Stimulated activated effector memory CD8-positive, alpha-beta T cell treated with anti-CD3 and anti-CD28 coated beads, Interleukin-12 subunit alpha, Interleukin-12 subunit beta, amount 100 ng/mL, for 72 hours (primary cell): ENCODE measurements at regions not wholly inside any gene's neighbourhood (a gene's known extent, or its start where the extent isn't known, plus 50 kb on each side); places are given as distances from the start of the nearest gene placed in this dataset.

Experiments used
- ATAC-seq: fragments of 150-1000 bp; cut with Tn5 transposase; 2 replicates; pipeline ENCODE4 v1.10.0; 2021
- DNase-seq, 2 donors: peaks; one replicate each; pipeline ENCODE4 v3.0.0; 2021 to 2022; ENCODE audit warnings: low spot score in 2 of 2
- H3K27ac Mint-ChIP-seq: one replicate; pipeline ENCODE4 v1.8.0; 2022; ENCODE audit warnings: mild to moderate bottlenecking, mixed read lengths
- H3K36me3 Mint-ChIP-seq: one replicate; pipeline ENCODE4 v1.8.0; 2022; ENCODE audit warnings: mild to moderate bottlenecking, mixed read lengths
- H3K4me1 Mint-ChIP-seq: one replicate; pipeline ENCODE4 v1.8.0; 2022; ENCODE audit warnings: mixed read lengths
- H3K4me3 Mint-ChIP-seq: one replicate; pipeline ENCODE4 v1.8.0; 2022; ENCODE audit warnings: mild to moderate bottlenecking, mixed read lengths
- H3K9me3 Mint-ChIP-seq: one replicate; pipeline ENCODE4 v1.8.0; 2022; ENCODE audit warnings: mixed read lengths

GRCh38 chr5:5795074-5795771 is 372.7 kb downstream of the ICE1 start:
- no peak for DNase-seq
- Mint-ChIP-seq H3K4me3 (no peak overlapping the region), H3K36me3 (no peaks in the 10 kb centered on the region), H3K4me1 (no peaks in the 10 kb centered on the region), H3K9me3 (no peaks in the 10 kb centered on the region), H3K27ac (no peak overlapping the region)
- ATAC-seq: no peak

GRCh38 chr5:5794118-5794560 is 371.7 kb downstream of the ICE1 start:
- ATAC-seq (no peak), DNase-seq (no peak)
- H3K9me3 Mint-ChIP-seq: no peaks in the 10 kb centered on the region
- H3K36me3 Mint-ChIP-seq: no peaks in the 10 kb centered on the region
- H3K4me1 Mint-ChIP-seq: no peaks in the 10 kb centered on the region
- no peak overlapping the region for H3K4me3 Mint-ChIP-seq
- H3K27ac Mint-ChIP-seq: no peak overlapping the region

GRCh38 chr5:5793242-5794117 is 371.0 kb downstream of the ICE1 start:
- Mint-ChIP-seq H3K27ac (no peak overlapping the region), H3K4me3 (no peak overlapping the region), H3K36me3 (no peaks in the 10 kb centered on the region), H3K4me1 (no peaks in the 10 kb centered on the region), H3K9me3 (no peaks in the 10 kb centered on the region)
- no peak for DNase-seq
- ATAC-seq: no peak

GRCh38 chr5:5792106-5792505 is 369.6 kb downstream of the ICE1 start:
- Mint-ChIP-seq H3K4me3 (no peak overlapping the region), H3K9me3 (peaks cover 3% of the 10 kb centered on the region), H3K36me3 (no peaks in the 10 kb centered on the region), H3K27ac (no peak overlapping the region), H3K4me1 (no peaks in the 10 kb centered on the region)
- no peak for DNase-seq
- ATAC-seq: no peak

- no peak overlapping the region for H3K4me3 Mint-ChIP-seq
- no peak overlapping the region for H3K27ac Mint-ChIP-seq
- no peak for DNase-seq
- H3K4me1 Mint-ChIP-seq: no peaks in the 10 kb centered on the region
- H3K9me3 Mint-ChIP-seq: peaks cover 6% of the 10 kb centered on the region
- no peaks in the 10 kb centered on the region for H3K36me3 Mint-ChIP-seq
- no peak for ATAC-seq
Observed at GRCh38 chr5:5788793-5789192, 366.3 kb downstream of the ICE1 start.

GRCh38 chr5:5787373-5787772 is 364.9 kb downstream of the ICE1 start:
- Mint-ChIP-seq H3K27ac (no peak overlapping the region), H3K4me3 (no peak overlapping the region), H3K36me3 (no peaks in the 10 kb centered on the region), H3K9me3 (peaks cover 6% of the 10 kb centered on the region), H3K4me1 (no peaks in the 10 kb centered on the region)
- ATAC-seq: no peak
- no peak for DNase-seq

GRCh38 chr5:5784101-5784500 is 361.6 kb downstream of the ICE1 start:
- Mint-ChIP-seq H3K36me3 (no peaks in the 10 kb centered on the region), H3K27ac (no peak overlapping the region), H3K4me3 (no peak overlapping the region), H3K4me1 (no peaks in the 10 kb centered on the region), H3K9me3 (peaks cover 6% of the 10 kb centered on the region)
- DNase-seq: no peak
- no peak for ATAC-seq

GRCh38 chr5:5783021-5783420 is 360.5 kb downstream of the ICE1 start:
- H3K9me3 Mint-ChIP-seq: peaks cover 6% of the 10 kb centered on the region
- no peak overlapping the region for H3K27ac Mint-ChIP-seq
- DNase-seq: no peak
- ATAC-seq: no peak
- no peak overlapping the region for H3K4me3 Mint-ChIP-seq
- no peaks in the 10 kb centered on the region for H3K36me3 Mint-ChIP-seq
- no peaks in the 10 kb centered on the region for H3K4me1 Mint-ChIP-seq

GRCh38 chr5:5782402-5782801 is 359.9 kb downstream of the ICE1 start:
- DNase-seq: no peak
- H3K36me3 Mint-ChIP-seq: no peaks in the 10 kb centered on the region
- H3K4me3 Mint-ChIP-seq: no peak overlapping the region
- no peak overlapping the region for H3K27ac Mint-ChIP-seq
- no peak for ATAC-seq
- H3K4me1 Mint-ChIP-seq: no peaks in the 10 kb centered on the region
- H3K9me3 Mint-ChIP-seq: peaks cover 6% of the 10 kb centered on the region

- Mint-ChIP-seq H3K4me3 (no peak overlapping the region), H3K9me3 (peaks cover under 1% of the 10 kb centered on the region), H3K4me1 (no peaks in the 10 kb centered on the region), H3K27ac (no peak overlapping the region), H3K36me3 (no peaks in the 10 kb centered on the region)
- DNase-seq (no peak), ATAC-seq (no peak)
Observed at GRCh38 chr5:5781335-5781734, 358.9 kb downstream of the ICE1 start.

GRCh38 chr5:5780253-5780652 is 357.8 kb downstream of the ICE1 start:
- Mint-ChIP-seq H3K4me3 (no peak overlapping the region), H3K4me1 (no peaks in the 10 kb centered on the region), H3K36me3 (no peaks in the 10 kb centered on the region), H3K27ac (no peak overlapping the region), H3K9me3 (no peaks in the 10 kb centered on the region)
- DNase-seq: no peak
- no peak for ATAC-seq

DNA sequence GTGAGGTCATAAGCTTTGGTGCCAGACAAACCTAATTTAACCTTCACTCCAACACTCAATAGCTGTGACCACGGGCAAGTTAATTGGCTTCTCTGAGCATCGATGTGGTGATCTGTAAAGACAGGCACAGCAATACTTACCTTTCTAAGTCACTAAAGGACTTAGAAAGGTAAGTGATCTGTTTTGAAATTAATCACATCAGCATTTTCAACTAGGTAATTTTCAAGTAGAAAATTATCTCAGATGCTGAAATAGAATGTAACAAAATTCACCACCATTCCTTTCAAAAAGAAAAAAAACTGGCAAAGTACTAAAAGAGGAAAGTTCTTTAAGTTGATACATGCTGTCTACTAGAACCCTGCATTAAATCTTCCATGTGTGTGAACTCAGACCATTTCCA is 354.5 kb downstream of the ICE1 start:
- Mint-ChIP-seq H3K4me3 (no peak overlapping the region), H3K27ac (no peak overlapping the region), H3K4me1 (no peaks in the 10 kb centered on the region), H3K36me3 (no peaks in the 10 kb centered on the region), H3K9me3 (peaks cover 4% of the 10 kb centered on the region)
- ATAC-seq (no peak), DNase-seq (no peak)

DNA sequence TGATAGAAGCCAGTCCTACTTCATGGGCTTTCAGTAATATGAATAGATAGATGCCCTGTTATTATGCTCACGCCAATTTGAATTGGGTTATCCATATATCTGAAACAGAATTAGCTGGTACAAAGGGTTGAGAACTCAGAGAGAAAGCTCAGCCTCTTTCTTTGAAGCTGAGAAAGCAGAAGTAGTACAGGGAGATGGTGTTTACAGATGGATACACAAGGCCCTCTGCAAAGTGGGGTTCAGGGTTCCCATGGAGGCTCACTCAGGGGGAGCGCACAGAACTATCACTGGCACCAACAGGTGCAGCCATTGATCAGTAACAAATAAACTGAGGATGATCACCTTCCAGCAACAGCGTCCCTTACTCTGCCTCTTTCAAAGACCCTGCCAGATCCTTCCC is 349.7 kb downstream of the ICE1 start:
- ATAC-seq (peak; percentile 22), DNase-seq (no peak)
- Mint-ChIP-seq H3K4me1 (no peaks in the 10 kb centered on the region), H3K27ac (no peak overlapping the region), H3K9me3 (peaks cover 4% of the 10 kb centered on the region), H3K4me3 (no peak overlapping the region), H3K36me3 (no peaks in the 10 kb centered on the region)

DNA sequence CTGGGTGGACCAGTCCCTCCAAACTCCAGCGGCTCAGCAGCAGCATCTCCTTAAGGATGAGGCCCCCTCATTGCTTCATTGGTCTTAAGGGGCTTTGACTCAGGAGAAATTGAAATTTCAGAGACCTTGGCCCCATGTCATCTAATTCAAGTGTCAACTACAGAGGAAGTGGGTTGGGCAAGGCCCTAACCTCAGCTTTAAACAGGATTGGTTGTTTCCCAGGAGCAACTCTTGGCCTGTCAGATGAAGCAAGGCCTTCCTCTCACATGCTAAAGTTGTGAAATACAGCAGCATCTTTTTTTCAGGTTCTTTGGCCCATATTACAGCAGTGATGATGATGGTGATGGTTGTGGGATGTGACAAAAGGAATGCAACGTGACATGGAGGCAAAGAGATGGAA is 348.3 kb downstream of the ICE1 start:
- ATAC-seq: no peak
- H3K4me3 Mint-ChIP-seq: no peak overlapping the region
- H3K36me3 Mint-ChIP-seq: no peaks in the 10 kb centered on the region
- H3K27ac Mint-ChIP-seq: no peak overlapping the region
- no peaks in the 10 kb centered on the region for H3K4me1 Mint-ChIP-seq
- no peak for DNase-seq
- peaks cover 4% of the 10 kb centered on the region for H3K9me3 Mint-ChIP-seq

DNA sequence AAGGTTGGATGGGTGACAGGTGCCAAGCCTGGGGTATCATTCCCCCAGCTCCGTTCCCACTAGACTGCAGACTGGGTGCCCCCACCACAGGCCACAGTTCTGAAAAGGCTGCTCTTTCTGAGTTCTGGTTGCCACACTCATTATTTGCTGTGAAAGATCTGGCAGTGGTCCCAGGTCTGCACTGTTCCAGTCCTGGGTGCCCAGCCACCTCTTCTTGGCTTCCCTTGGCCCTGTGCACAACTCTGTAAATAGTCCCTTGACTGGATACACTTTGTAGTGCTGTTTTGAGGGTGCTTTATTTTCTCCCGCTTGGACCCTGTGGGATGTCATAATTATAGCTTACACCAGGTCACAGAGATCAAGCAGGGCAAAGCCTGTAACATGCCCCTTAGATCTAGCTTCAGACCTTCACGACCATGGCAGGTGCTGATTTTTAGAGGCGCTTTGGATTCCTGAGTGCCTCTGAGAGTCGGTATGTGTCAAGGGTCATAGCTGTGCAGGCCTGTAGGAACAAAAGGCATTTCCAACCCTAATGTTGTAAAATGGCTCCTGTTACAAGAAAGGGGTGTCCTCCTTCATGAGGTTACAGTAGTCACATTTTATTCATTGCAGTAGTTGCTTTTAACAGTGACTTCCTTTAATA is 344.9 kb downstream of the ICE1 start:
- ATAC-seq (no peak), DNase-seq (no peak)
- Mint-ChIP-seq H3K4me3 (no peak overlapping the region), H3K4me1 (no peaks in the 10 kb centered on the region), H3K27ac (no peak overlapping the region), H3K9me3 (no peaks in the 10 kb centered on the region), H3K36me3 (no peaks in the 10 kb centered on the region)
